Liver (tissue), 8 donors: ENCODE measurements at regions not wholly inside any gene's neighbourhood (a gene's known extent, or its start where the extent isn't known, plus 50 kb on each side); places are given as distances from the start of the nearest gene placed in this dataset.

Experiments
- DNase-seq: peaks from one replicate; pipeline ENCODE4 v3.0.0-alpha.2; 2017; ENCODE audit warnings: low spot score
- H3K27ac ChIP-seq, 2 donors: one replicate each; pipeline ENCODE4 v1.7.0; 2013; ENCODE audit warnings: inconsistent platforms in 2 of 2, low read length in 2 of 2, control low read depth in 1 of 2, low read depth in 1 of 2, mild to moderate bottlenecking in 1 of 2
- H3K27me3 ChIP-seq, 4 donors: one replicate each; pipeline versions ENCODE4 v1.6.1 to v1.7.0; 2013; ENCODE audit warnings: low read length in 3 of 4, inconsistent platforms in 1 of 4, mild to moderate bottlenecking in 1 of 4, moderate library complexity in 1 of 4; ENCODE audit not compliant: control insufficient read depth in 4 of 4, insufficient read depth in 4 of 4
- H3K36me3 ChIP-seq, 4 donors: one replicate each; pipeline versions ENCODE4 v1.6.1 to v1.7.0; 2013; ENCODE audit warnings: low read length in 3 of 4, mild to moderate bottlenecking in 3 of 4, low read depth in 1 of 4, moderate library complexity in 1 of 4; ENCODE audit not compliant: control insufficient read depth in 4 of 4, insufficient read depth in 3 of 4
- H3K4me1 ChIP-seq, 4 donors: one replicate each; pipeline versions ENCODE4 v1.6.1 to v1.7.0; 2013; ENCODE audit warnings: low read length in 3 of 4, mild to moderate bottlenecking in 3 of 4, moderate library complexity in 1 of 4; ENCODE audit not compliant: control insufficient read depth in 4 of 4, insufficient read depth in 4 of 4
- H3K4me3 ChIP-seq, 3 donors: one replicate each; pipeline versions ENCODE4 v1.6.1 to v1.7.0; 2013; ENCODE audit warnings: low read length in 3 of 3, control low read depth in 1 of 3, low read depth in 1 of 3, mild to moderate bottlenecking in 1 of 3
- H3K9ac ChIP-seq, 2 donors: one replicate each; pipeline ENCODE4 v1.7.0; 2013; ENCODE audit warnings: low read length in 2 of 2, mild to moderate bottlenecking in 2 of 2, moderate library complexity in 2 of 2, control low read depth in 1 of 2, low read depth in 1 of 2
- H3K9me3 ChIP-seq, 4 donors: one replicate each; pipeline versions ENCODE4 v1.6.1 to v1.7.0; 2013; ENCODE audit warnings: low read length in 3 of 4; ENCODE audit not compliant: control insufficient read depth in 4 of 4
- ATF3 ChIP-seq: IDR thresholded peaks from 2 replicates; pipeline ENCODE4 v1.6.1; 2016; ENCODE audit warnings: antibody characterized with exemption
- CTCF ChIP-seq: fragments of 150-350 bp; IDR thresholded peaks from 2 replicates; pipeline ENCODE4 v1.5.1; 2017; ENCODE audit warnings: improper control_type of control experiment, low read depth, low read length; ENCODE audit not compliant: missing input control
- EGR1 ChIP-seq, 2 donors: IDR thresholded peaks; 2 replicates each; pipeline ENCODE4 v1.6.1; 2016 to 2018; ENCODE audit warnings: antibody characterized with exemption in 2 of 2, low read depth in 2 of 2
- FOXA1 ChIP-seq: IDR thresholded peaks from 2 replicates; pipeline ENCODE4 v1.6.1; 2016; ENCODE audit warnings: antibody characterized with exemption
- FOXA2 ChIP-seq: IDR thresholded peaks from 2 replicates; pipeline ENCODE4 v1.6.1; 2016; ENCODE audit warnings: antibody characterized with exemption
- GABPA ChIP-seq, 2 donors: IDR thresholded peaks in 1 of 2; conservative IDR thresholded peaks in 1 of 2; 2 replicates each; pipeline ENCODE4 v1.6.1; 2016; ENCODE audit warnings: antibody characterized with exemption in 2 of 2, mild to moderate bottlenecking in 1 of 2, moderate library complexity in 1 of 2
- HNF4A ChIP-seq, 2 donors: conservative IDR thresholded peaks; 2 replicates each; pipeline ENCODE4 v1.6.1; 2016; ENCODE audit warnings: antibody characterized with exemption in 2 of 2, mild to moderate bottlenecking in 2 of 2
- HNF4G ChIP-seq: IDR thresholded peaks from 2 replicates; pipeline ENCODE4 v1.6.1; 2016; ENCODE audit warnings: antibody characterized with exemption
- JUND ChIP-seq, 2 donors: IDR thresholded peaks; 2 replicates each; pipeline ENCODE4 v1.6.1; 2016; ENCODE audit warnings: antibody characterized with exemption in 2 of 2
- MAX ChIP-seq: IDR thresholded peaks from 2 replicates; pipeline ENCODE4 v1.6.1; 2016; ENCODE audit warnings: antibody characterized with exemption
- NR2F2 ChIP-seq: IDR thresholded peaks from 2 replicates; pipeline ENCODE4 v1.6.1; 2016; ENCODE audit warnings: antibody characterized with exemption
- REST ChIP-seq: IDR thresholded peaks from 2 replicates; pipeline ENCODE4 v1.6.1; 2016; ENCODE audit warnings: antibody characterized with exemption, mild to moderate bottlenecking
- RXRA ChIP-seq, 2 donors: IDR thresholded peaks; 2 replicates each; pipeline ENCODE4 v1.6.1; 2017 to 2018; ENCODE audit warnings: antibody characterized with exemption in 2 of 2, mild to moderate bottlenecking in 1 of 2
- SP1 ChIP-seq: IDR thresholded peaks from 2 replicates; pipeline ENCODE4 v1.6.1; 2018; ENCODE audit warnings: antibody characterized with exemption, mild to moderate bottlenecking
- TAF1 ChIP-seq: conservative IDR thresholded peaks from 2 replicates; pipeline ENCODE4 v1.6.1; 2016; ENCODE audit warnings: antibody characterized with exemption, mild to moderate bottlenecking
- YY1 ChIP-seq: IDR thresholded peaks from 2 replicates; pipeline ENCODE4 v1.6.1; 2016; ENCODE audit warnings: antibody characterized with exemption, mild to moderate bottlenecking
- ZBTB33 ChIP-seq: IDR thresholded peaks from 2 replicates; pipeline ENCODE4 v1.6.1; 2016; ENCODE audit warnings: antibody characterized with exemption
- WGBS: extraction: QIAGEN DNeasy Blood & Tissue Kit; methylation state at CpG from one replicate; pipeline ENCODE4 v1.1.7; 2013; 5-methylcytosine and 5-hydroxymethylcytosine counted together
- donor health status: healthy.
- donor health status: healthy.
- donor health status: healthy.
- donor health status: healthy.
- donor health status: healthy.

- Histone ChIP-seq H3K27ac (no peak overlapping the region), H3K9me3 (no peaks in the 10 kb centered on the region), H3K36me3 (no peaks in the 10 kb centered on the region), H3K27me3 (no peaks in the 10 kb centered on the region), H3K4me1 (peaks cover 0 to 5% (median 1%) of the 10 kb centered on the region in 4 donors), H3K9ac (no peak overlapping the region), H3K4me3 (no peak overlapping the region)
- 16% methylated on average over 3 of the region's 3 CpGs for WGBS
- TF ChIP-seq CTCF = no peak
- no peak for TF ChIP-seq GABPA (IDR thresholded peaks at IDR 0.05 in 1 of 2, conservative IDR thresholded peaks at IDR 0.05 in 1 of 2)
- no peak for TF ChIP-seq SP1
- peak; percentile 43 to 50 for TF ChIP-seq RXRA (IDR thresholded peaks at IDR 0.05)
- no peak for TF ChIP-seq MAX
- peak; percentile 60 for DNase-seq
Measured at GRCh38 chr21:35697321-35697808, 363.0 kb downstream of the SETD4 start.

- Histone ChIP-seq H3K4me1 (peaks cover 0 to 5% (median 1%) of the 10 kb centered on the region in 4 donors), H3K9me3 (no peaks in the 10 kb centered on the region), H3K4me3 (no peak overlapping the region), H3K27ac (no peak overlapping the region), H3K9ac (no peak overlapping the region), H3K27me3 (no peaks in the 10 kb centered on the region), H3K36me3 (no peaks in the 10 kb centered on the region)
- WGBS = 84% methylated on average over 2 of the region's 2 CpGs
- DNase-seq = no peak
- no peak for TF ChIP-seq FOXA2
- TF ChIP-seq RXRA (IDR thresholded peaks at IDR 0.05) = no peak
- TF ChIP-seq JUND (IDR thresholded peaks at IDR 0.05) = no peak
- TF ChIP-seq ZBTB33 = no peak
- TF ChIP-seq ATF3 = no peak
- no peak for TF ChIP-seq FOXA1
- TF ChIP-seq SP1 = no peak
- no peak for TF ChIP-seq NR2F2
- no peak for TF ChIP-seq TAF1
- TF ChIP-seq GABPA (IDR thresholded peaks at IDR 0.05 in 1 of 2, conservative IDR thresholded peaks at IDR 0.05 in 1 of 2) = no peak
- no peak for TF ChIP-seq YY1
- TF ChIP-seq HNF4A (conservative IDR thresholded peaks at IDR 0.05) = no peak
- no peak for TF ChIP-seq EGR1 (IDR thresholded peaks at IDR 0.05; ENCODE audit: low read depth in 2 of 2)
- TF ChIP-seq REST = no peak
- TF ChIP-seq HNF4G = no peak
Measured at GRCh38 chr21:35696644-35697043, 363.7 kb downstream of the SETD4 start.
